ENCODE measurements at regions not wholly inside any gene's neighbourhood (a gene's known extent, or its start where the extent isn't known, plus 50 kb on each side); places are given as distances from the start of the nearest gene placed in this dataset.

DNA sequence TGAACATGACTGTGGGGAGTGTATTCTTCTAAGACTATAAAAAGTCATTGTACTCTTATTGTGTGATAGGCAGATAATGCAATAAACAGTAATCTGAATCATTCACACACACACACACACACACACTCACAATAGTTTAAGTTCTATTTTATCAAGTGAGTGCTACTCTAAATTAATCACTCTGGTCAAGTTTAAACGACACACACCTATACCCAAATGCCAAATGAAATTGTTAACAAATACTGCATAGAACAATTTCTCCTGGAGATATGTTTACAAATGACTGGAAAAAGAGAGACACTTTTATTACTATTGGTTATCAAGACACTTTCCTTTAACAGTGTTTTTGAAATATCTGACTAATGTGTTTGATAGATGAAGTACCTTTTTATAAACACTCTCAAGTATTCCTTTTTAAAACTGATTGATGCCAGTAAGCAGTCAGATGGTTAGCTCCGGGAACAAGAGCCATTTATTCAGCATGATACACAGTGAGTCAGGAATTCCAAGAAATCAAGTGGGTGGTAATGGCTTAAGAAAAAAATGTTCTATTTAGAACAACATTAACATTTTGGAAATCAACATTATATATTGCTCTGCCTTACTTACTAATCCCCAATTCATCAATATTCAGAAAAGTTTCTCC, 521.6 kb upstream of the ST8SIA4 start:
- TF ChIP-seq ZFP30 (CRISPR knock-in tag; IDR thresholded peaks at IDR 0.05): no peak
- no peak for TF ChIP-seq OSR1 (CRISPR knock-in tag; IDR thresholded peaks at IDR 0.05)
